Liver (tissue), 3 donors: ENCODE measurements at regions not wholly inside any gene's neighbourhood (a gene's known extent, or its start where the extent isn't known, plus 50 kb on each side); places are given as distances from the start of the nearest gene placed in this dataset.

Source experiments
- ATF3 ChIP-seq: IDR thresholded peaks from 2 replicates; pipeline ENCODE4 v1.6.1; 2016; ENCODE audit warnings: antibody characterized with exemption
- EGR1 ChIP-seq, 2 donors: IDR thresholded peaks; 2 replicates each; pipeline ENCODE4 v1.6.1; 2016 to 2018; ENCODE audit warnings: antibody characterized with exemption in 2 of 2, low read depth in 2 of 2
- FOXA1 ChIP-seq: IDR thresholded peaks from 2 replicates; pipeline ENCODE4 v1.6.1; 2016; ENCODE audit warnings: antibody characterized with exemption
- GABPA ChIP-seq, 2 donors: IDR thresholded peaks in 1 of 2; conservative IDR thresholded peaks in 1 of 2; 2 replicates each; pipeline ENCODE4 v1.6.1; 2016; ENCODE audit warnings: antibody characterized with exemption in 2 of 2, mild to moderate bottlenecking in 1 of 2, moderate library complexity in 1 of 2
- HNF4A ChIP-seq, 2 donors: conservative IDR thresholded peaks; 2 replicates each; pipeline ENCODE4 v1.6.1; 2016; ENCODE audit warnings: antibody characterized with exemption in 2 of 2, mild to moderate bottlenecking in 2 of 2
- JUND ChIP-seq, 2 donors: IDR thresholded peaks; 2 replicates each; pipeline ENCODE4 v1.6.1; 2016; ENCODE audit warnings: antibody characterized with exemption in 2 of 2
- MAX ChIP-seq: IDR thresholded peaks from 2 replicates; pipeline ENCODE4 v1.6.1; 2016; ENCODE audit warnings: antibody characterized with exemption
- NR2F2 ChIP-seq: IDR thresholded peaks from 2 replicates; pipeline ENCODE4 v1.6.1; 2016; ENCODE audit warnings: antibody characterized with exemption
- RAD21 ChIP-seq, 2 donors: IDR thresholded peaks; 2 replicates each; pipeline ENCODE4 v1.6.1; 2016; ENCODE audit warnings: antibody characterized with exemption in 2 of 2, mild to moderate bottlenecking in 2 of 2
- TAF1 ChIP-seq: conservative IDR thresholded peaks from 2 replicates; pipeline ENCODE4 v1.6.1; 2016; ENCODE audit warnings: antibody characterized with exemption, mild to moderate bottlenecking
- YY1 ChIP-seq: IDR thresholded peaks from 2 replicates; pipeline ENCODE4 v1.6.1; 2016; ENCODE audit warnings: antibody characterized with exemption, mild to moderate bottlenecking
- TF ChIP-seq, protein P1 (sequence below): fragments of 150-350 bp; IDR thresholded peaks from 2 replicates; pipeline ENCODE4 v1.5.1; 2017; ENCODE audit warnings: improper control_type of control experiment, low read depth, low read length; ENCODE audit not compliant: missing input control
- TF ChIP-seq, protein P2 (sequence below): IDR thresholded peaks from 2 replicates; pipeline ENCODE4 v1.6.1; 2016; ENCODE audit warnings: antibody characterized with exemption, mild to moderate bottlenecking
- donor health status: healthy.
- donor health status: healthy.

DNA sequence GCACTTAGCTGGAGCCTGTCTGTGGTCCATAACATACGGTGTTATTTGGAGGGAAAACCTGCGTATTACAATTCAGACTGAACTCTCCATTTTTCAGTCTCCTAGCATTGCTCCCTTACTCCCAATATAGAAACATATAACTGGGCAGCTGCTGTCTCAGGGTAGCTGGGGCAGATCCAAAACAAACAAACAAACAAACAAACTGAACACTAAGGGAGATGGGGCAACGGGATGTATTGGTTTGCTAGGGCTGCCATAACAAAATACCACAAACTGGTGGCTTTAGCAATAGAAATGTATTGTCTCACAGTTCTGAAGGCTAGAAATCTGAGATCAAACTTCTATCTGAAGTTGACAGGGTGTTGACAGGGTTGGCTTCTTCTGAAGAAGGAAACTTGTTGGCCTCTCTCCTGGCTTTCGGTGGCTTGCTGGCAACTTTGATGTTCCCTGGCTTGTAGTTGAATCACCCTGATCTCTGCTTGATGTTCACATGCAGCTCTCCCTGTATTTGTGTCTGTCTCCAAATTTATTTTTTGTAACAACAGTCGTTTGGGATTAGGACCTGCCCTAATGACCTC is 329.3 kb upstream of the ZNF804A start:
- TF ChIP-seq FOXA1 (no peak), YY1 (no peak), RAD21 (IDR thresholded peaks at IDR 0.05) (no peak), TAF1 (no peak), MAX (no peak), GABPA (IDR thresholded peaks at IDR 0.05 in 1 of 2, conservative IDR thresholded peaks at IDR 0.05 in 1 of 2) (no peak), JUND (IDR thresholded peaks at IDR 0.05) (no peak), NR2F2 (no peak), HNF4A (conservative IDR thresholded peaks at IDR 0.05) (no peak), EGR1 (IDR thresholded peaks at IDR 0.05; ENCODE audit: low read depth in 2 of 2) (no peak), ATF3 (no peak)
- TF ChIP-seq, protein P1, sequence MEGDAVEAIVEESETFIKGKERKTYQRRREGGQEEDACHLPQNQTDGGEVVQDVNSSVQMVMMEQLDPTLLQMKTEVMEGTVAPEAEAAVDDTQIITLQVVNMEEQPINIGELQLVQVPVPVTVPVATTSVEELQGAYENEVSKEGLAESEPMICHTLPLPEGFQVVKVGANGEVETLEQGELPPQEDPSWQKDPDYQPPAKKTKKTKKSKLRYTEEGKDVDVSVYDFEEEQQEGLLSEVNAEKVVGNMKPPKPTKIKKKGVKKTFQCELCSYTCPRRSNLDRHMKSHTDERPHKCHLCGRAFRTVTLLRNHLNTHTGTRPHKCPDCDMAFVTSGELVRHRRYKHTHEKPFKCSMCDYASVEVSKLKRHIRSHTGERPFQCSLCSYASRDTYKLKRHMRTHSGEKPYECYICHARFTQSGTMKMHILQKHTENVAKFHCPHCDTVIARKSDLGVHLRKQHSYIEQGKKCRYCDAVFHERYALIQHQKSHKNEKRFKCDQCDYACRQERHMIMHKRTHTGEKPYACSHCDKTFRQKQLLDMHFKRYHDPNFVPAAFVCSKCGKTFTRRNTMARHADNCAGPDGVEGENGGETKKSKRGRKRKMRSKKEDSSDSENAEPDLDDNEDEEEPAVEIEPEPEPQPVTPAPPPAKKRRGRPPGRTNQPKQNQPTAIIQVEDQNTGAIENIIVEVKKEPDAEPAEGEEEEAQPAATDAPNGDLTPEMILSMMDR = no peak
- TF ChIP-seq, protein P2, sequence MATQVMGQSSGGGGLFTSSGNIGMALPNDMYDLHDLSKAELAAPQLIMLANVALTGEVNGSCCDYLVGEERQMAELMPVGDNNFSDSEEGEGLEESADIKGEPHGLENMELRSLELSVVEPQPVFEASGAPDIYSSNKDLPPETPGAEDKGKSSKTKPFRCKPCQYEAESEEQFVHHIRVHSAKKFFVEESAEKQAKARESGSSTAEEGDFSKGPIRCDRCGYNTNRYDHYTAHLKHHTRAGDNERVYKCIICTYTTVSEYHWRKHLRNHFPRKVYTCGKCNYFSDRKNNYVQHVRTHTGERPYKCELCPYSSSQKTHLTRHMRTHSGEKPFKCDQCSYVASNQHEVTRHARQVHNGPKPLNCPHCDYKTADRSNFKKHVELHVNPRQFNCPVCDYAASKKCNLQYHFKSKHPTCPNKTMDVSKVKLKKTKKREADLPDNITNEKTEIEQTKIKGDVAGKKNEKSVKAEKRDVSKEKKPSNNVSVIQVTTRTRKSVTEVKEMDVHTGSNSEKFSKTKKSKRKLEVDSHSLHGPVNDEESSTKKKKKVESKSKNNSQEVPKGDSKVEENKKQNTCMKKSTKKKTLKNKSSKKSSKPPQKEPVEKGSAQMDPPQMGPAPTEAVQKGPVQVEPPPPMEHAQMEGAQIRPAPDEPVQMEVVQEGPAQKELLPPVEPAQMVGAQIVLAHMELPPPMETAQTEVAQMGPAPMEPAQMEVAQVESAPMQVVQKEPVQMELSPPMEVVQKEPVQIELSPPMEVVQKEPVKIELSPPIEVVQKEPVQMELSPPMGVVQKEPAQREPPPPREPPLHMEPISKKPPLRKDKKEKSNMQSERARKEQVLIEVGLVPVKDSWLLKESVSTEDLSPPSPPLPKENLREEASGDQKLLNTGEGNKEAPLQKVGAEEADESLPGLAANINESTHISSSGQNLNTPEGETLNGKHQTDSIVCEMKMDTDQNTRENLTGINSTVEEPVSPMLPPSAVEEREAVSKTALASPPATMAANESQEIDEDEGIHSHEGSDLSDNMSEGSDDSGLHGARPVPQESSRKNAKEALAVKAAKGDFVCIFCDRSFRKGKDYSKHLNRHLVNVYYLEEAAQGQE = no peak
